A673 (cell line): ENCODE measurements at regions not wholly inside any gene's neighbourhood (a gene's known extent, or its start where the extent isn't known, plus 50 kb on each side); places are given as distances from the start of the nearest gene placed in this dataset.

Source experiments
- CTCF ChIP-seq: fragments of 300-800, 200-600 bp; sonication (generic); conservative IDR thresholded peaks from 2 replicates; pipeline ENCODE4 v1.5.1; 2017; ENCODE audit warnings: low read depth, mild to moderate bottlenecking, antibody characterized with exemption, low read length, moderate library complexity, mixed read lengths
- EZH2 ChIP-seq: fragments of 200-600 bp; sonication (generic); IDR thresholded peaks from 2 replicates; pipeline ENCODE4 v1.6.1; 2017; ENCODE audit warnings: borderline replicate concordance, low read depth, mild to moderate bottlenecking, mixed read lengths, antibody characterized with exemption, low read length; ENCODE audit not compliant: poor library complexity, severe bottlenecking

- TF ChIP-seq CTCF (no peak), EZH2 (no peak)
These were observed 129.4 kb upstream of the CNTNAP5 start for GRCh38 chr2:123895651-123896050.
